COLO668 (cell line): ENCODE measurements at regions not wholly inside any gene's neighbourhood (a gene's known extent, or its start where the extent isn't known, plus 50 kb on each side); places are given as distances from the start of the nearest gene placed in this dataset.
A peak's percentile ranks its signal among the peaks of the same experiment; 100 is the strongest.

ENCODE experiments used
- DNase-seq: peaks from one replicate; lab custom pipeline; 2025; ENCODE audit not compliant: unreplicated experiment; lab: John Stamatoyannopoulos, UW

DNA sequence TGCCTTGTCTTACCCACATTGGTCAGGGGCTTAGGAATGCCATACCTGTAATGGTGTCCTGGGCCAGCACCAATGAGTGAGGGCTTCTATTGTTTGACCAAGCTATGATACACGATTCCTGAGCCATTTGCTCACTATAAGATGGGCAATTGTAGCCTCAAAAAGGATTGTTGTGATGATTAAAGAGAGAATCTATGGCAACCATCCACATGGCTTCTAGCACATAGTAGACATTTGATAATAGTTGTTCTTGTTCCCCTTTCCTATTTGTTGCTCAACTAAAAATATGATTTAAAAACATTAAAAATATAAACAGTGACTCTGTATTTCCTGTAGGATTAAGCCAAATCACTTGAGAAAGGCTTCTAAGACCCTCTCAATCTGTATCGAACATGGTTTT lies 366.1 kb downstream of the PCNX1 start:
- no peak for DNase-seq

DNA sequence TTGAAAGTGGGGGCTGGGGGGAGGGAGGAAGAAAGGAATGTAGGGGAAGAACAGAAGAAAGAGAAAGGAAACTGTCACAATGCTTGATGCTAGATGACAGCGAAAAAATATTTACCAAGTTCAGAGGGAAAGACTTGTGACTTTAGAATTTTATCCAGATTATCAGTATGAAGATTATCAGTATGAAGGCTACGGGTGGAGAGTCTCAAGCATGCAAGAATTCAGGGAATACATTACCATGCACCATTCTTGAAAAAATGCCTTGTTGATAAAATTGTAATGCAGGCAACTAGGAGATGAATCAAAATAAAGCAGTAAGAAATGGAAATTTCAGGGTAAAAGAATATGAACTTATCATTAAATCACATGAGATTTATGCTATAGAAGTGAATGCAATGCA lies 376.8 kb downstream of the PCNX1 start:
- DNase-seq: no peak

DNA sequence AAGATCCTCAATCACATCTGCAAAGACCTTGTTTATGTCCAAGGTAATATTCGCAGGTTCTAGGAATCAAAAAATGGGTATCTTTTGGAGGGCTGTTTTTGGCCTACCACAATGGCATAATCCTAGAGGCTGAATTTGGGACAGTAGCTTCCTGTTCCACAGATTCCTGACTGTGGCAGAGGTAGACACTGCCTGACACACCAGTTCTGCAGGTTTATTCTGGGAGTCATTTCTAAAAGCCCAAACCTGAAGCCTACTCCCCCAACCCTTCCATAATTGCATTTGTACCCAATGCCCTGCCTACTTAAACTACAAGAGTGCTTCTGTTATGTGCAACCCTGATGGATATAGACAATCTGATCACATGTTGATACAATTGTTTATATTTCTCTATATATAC lies 378.9 kb downstream of the PCNX1 start:
- DNase-seq: no peak

DNA sequence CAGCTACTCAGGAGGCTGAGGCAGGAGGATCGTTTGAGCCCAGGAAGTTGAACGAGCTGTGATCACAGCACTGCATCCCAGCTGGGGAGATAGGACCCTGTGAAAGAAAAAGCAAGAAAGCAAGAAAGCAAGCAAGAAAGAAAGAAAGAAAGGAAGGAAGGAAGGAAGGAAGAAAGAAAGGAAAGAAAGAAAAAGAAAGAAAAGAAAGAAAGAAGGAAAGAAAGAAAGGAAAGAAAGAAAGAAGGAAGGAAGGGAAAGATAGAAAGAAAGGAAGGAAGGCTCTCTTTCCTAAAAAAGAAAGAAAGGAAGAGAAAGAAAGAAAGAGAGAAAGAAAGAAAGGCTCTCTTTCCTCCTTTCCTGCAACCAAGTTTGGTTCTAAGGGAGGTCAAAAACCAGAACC lies 380.3 kb downstream of the PCNX1 start:
- DNase-seq: no peak

DNA sequence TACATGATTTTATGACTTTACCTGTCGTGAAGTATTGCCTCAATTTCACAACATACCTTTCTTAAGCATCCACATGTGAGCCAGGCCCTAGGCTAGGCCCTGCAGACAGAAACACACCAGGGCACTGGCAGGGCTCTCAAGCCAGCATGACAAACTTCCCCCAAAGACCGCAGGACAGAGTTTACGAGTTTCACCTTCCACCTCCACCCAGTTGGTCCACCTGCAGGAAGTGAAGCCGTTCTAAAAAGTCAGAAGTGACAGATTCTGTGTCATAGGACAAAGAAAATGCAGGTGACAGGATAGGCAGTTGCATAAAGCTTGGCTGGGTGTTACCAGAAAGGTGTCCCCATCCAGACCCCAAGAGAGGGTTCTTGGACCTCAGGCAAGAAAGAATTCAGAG lies 382.3 kb downstream of the PCNX1 start:
- DNase-seq: no peak

DNA sequence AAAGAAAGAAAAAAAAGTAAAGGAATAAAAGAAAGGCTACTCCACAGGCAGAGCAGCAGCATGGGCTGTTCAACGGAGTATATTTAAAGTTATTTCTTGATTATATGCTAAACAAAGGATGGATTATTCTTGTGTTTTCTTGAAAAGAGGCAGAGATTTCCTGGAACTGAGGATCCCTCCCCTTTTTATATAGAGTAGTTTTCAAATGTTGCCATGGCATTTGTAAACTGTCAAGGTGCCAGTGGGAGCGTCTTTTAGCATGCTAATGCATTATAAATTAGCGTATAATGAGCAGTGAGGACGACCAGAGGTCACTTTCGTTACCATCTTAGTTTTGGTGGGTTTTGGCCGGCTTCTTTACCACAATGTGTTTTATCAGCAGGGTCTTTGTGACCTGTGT lies 383.0 kb downstream of the PCNX1 start:
- no peak for DNase-seq

DNA sequence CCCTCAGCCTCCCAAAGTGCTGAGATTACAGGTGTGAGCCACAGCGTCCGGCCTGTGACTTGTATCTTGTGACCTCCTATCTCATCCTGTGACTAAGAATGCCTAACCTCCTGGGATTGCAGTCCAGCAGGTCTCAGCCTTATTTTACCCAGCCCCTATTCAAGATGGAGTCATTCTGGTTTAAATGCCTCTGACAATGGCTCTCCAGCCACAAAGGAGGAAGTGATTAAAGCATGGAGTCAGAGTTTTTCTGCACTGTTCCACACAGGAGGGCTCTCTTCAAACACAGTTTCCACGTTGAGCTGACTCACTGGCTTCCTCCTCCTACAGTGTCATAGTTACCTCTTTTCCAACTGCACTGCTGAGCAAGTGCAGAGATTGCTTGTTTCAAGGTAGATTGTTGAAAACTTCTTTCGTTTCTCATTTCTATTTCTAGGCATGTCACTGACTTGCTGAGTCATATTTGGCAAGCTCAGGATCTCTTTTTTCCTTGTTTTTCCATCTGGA lies 383.8 kb downstream of the PCNX1 start:
- no peak for DNase-seq

DNA sequence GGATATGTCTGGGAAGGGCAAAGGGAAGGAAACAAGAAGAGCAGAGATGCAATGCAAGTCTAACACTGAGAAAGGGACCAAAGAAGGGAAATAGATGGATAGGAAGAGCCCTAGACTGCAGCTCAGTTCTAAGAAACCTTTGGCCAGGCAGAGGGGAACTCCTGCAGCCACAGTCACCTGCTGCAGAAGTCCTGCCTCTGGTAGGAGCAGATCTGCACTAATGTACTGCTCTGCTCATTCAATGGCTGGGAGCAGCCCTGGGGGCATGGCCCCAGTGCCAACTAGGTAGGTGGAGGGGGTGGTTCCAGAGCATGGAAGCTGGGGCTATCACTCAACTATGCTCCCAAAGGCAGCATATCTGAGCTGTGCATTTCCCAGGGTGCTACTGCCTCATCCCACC lies 388.9 kb downstream of the PCNX1 start:
- DNase-seq: no peak

DNA sequence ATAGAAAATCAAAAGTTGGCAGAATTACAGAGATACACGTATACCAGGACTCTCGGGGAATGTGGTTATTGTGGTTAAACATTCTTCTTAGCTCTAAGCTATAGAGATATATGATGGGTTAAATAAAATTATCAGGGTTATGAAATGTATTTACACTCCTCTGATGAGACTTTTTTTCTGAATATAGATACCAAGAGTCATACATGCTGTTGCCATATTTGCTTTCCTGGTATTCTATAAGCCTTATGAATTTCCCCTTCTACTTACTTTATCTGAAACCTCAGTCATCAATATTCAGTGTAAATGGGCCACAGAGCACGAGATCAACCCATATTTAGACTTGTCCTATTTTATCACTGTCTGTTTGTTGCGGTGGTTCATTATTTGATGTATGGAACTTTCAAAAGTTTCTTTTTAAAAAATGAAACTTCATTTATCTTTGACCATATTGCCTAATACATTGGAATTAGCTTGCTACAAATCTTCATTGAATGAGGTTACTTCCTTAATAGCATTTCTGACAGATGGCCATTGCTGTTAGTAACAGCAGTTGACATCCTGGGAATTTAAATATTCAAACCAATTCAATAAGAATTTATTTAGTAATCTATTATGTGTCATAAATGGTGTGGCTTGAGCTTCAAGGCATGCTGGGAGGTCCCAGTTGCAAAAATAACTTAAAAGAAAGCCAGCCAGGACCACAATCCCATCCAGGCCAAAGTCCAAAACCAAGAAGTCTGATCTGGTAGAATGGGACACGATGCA lies 393.5 kb downstream of the PCNX1 start:
- no peak for DNase-seq

DNA sequence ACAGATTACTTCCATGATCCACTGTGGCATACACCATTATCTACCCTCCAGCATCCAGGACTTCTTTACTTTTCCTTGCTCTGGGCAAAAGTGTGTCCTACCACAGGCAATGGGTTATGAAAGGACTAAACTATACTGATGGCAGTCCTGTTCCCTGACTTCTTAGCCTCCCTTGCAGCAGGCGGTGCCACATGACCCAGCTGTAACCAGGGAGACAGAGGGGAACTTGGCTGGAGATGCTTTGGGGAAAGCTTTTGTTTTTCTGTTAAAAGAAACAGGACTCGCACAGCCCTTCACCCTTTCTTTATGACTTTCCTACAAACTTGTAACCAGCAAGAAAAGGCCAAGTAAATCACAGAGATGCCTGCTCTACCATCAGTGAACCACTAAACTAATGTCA lies 394.4 kb downstream of the PCNX1 start:
- no peak for DNase-seq

DNA sequence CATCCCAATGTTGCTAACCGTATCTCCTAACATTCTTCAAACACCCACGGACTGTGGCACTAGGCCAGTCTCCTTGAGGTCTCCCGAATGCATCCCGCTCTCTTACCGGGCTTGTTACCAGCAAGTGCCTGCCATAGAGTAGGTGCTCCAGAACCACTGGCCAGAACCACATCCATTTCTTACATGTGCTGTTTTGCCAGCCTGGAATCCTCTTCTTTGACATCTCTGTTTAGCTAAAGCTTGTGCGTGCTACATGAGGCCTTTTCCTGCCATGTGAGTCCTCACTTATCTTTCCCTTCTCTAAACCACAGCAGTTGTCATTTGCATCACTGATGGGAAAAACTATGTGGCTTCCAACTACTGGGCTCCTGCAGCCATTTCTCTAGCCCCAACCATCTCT lies 397.4 kb downstream of the PCNX1 start:
- no peak for DNase-seq

DNA sequence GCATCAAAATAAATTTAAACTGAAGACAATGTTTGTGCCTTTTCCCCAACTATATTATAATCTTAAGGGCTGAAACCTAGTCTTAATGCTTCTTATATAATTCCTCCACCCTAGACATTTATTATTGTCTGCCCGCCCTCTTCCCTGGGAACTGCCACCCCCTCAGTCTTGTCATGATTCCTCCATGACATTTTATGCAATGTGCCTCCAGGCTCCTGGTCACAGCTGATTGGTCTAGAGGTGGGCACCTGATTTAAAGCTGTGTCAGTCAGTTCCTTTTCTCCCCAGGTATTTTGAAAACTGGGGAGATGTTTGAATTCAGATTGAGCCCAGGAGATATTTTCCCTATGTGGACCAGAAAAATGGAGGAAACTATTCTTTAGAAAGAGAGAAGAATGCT lies 401.4 kb downstream of the PCNX1 start:
- no peak for DNase-seq

DNA sequence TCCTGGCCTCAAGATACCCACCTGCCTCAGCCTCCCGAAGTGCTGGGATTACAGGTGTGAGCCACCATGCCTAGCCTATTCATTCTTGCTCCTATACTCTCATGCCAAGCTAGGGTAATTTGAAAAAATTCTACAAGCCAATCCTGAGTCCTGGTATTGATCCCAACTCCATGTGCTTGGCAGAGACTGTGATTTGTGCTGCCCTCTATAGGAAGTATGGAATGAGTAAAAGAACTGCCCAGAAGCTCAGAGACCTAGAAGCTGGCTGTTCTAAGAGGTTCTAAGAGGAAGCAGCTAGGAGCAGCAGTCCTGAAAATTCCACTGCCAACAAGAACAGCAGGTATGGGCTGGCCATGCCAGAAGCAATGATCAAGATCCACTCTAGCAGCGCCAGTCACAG lies 402.5 kb downstream of the PCNX1 start:
- no peak for DNase-seq

DNA sequence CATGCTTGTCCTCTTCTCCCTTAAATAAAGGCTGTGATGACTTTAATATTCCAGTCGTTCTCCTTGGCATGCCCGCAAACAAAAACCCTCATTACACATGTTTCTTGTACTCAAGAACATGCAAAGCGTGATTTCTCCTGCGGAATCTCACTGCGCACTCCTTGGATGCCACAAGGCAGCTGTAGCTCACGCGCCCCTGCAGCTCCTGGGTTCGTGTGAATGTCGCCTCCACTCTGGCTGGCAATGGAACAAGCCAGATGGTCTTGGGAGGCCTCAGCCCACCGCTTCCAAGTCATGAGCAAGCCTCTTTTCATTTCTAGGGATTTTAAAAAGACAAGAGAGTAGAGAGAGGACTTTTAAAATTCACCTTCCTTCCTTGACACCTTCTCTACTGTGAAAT lies 403.8 kb downstream of the PCNX1 start:
- no peak for DNase-seq

DNA sequence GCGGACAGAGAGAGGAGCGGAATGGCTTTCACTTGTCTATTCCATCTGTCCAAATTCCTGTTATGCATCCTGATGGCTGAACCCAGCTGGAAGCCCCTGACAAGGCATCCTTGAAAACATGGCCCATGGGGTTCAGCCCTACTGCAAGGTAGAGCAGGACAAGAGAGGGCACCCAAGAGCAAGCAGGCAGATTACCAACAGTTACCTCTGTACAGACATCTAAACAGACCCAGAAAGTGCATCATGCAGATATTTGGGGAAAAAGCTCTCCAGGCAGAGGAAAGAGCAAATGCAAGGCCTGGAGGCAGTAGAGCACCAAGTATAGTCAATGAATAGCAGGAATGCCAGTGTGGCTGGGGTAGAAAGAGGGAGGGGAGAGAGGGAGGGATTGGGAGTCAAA lies 407.5 kb downstream of the PCNX1 start:
- DNase-seq: no peak

DNA sequence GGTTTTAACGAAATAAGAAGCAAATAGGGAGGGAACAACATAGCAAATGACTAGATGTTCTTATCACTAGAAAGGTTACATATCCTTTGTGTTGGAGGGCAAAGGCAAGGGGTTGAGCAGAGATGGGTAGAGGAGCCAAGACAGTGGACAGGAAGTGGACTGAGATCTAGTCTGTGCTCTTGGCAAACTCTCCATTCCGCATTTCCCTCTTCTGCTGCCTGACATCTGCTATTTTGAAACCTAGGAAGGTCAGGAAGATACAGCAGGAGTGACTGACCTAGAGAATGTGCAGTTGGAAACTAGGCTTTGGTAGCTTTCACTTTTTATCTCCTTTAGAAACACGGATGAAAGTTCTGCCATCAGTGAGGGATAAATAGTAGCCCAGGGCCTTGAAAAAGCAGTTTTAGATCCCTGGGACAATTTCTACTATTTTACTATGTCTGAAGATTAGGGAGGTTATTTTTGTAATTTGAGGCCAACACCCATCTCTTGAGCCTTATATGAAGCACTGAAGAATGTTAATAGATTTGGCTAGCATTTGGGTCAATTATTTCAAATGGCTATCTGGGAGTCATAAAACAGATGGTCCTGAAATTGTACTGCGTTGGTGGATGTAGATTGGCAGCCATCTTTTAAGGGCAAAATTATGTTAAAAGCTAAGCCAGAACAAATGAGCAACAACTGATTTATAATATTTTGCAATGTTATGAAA lies 410.3 kb downstream of the PCNX1 start:
- no peak for DNase-seq

DNA sequence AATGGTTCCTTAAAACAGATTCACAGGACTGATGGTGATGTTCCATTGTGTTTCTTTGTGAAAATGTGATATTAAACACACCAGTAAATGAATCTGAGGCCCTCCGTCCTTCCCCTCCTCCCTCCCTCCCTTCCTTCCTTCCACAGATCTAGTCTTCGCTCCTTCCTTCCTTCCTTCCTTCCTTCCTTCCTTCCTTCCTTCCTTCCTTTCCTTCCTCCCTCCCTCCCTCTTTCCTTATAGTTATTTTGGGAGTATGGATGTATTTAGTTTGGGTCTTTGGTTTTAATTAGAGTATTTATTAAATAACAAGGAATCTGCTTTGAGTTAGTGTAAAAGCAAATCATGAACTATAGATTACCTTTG lies 410.8 kb downstream of the PCNX1 start:
- DNase-seq: no peak

DNA sequence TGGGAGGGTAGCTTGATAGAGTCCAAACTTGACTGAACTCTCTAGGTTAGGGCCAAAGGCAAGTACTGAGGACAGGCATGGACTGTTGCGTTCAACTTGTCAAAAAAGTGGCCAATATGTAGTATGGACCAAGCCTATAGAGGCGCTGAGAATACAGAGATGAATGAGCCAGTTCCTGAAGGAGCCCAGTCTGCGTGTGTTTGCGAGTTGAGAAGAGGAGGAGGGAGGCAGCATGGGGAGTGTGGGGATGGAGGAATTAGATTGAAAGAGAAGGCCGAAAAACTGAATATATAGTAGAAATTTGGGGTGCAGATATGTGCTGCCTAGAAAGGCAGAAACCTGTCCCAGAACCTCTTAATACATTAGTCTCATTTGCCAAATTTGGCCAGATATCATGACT lies 412.4 kb downstream of the PCNX1 start:
- DNase-seq: peak; percentile 26

DNA sequence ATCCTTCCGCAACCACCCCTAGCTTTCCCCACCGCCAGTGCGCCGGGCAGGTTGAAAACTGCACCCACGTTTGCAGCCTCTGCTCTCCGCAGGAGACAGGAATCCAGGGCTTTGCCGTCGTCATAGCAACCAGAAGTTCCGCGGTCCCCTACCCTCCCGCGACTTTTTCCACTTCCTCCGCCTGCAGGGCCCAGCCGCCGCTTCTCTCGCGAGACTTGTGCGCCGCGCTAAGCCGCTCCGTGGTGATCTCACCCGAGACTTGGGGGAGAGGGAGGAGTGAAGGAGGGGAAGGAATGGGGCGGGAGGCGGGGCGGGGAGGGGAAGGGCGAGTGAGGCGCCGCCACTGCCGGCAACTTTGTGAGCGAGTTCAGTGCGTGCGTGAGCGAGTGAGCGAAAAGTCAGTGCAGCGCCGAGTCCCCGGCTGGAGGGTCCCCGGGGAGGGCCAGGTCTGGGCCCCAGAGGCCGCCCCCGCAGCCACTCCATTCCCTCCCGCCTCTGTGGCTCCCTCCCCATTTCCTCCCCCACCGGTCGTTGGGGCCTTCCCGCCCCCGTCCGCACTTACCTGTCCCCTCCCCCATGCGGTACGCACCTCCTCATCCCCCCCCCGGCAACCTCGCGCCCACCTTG lies 413.0 kb downstream of the PCNX1 start, which contains the start of gene SIPA1L1:
TSS of gene SIPA1L1 (plus strand) at position 370 of the 627 bp plus-strand sequence.
- peak; percentile 98 for DNase-seq

DNA sequence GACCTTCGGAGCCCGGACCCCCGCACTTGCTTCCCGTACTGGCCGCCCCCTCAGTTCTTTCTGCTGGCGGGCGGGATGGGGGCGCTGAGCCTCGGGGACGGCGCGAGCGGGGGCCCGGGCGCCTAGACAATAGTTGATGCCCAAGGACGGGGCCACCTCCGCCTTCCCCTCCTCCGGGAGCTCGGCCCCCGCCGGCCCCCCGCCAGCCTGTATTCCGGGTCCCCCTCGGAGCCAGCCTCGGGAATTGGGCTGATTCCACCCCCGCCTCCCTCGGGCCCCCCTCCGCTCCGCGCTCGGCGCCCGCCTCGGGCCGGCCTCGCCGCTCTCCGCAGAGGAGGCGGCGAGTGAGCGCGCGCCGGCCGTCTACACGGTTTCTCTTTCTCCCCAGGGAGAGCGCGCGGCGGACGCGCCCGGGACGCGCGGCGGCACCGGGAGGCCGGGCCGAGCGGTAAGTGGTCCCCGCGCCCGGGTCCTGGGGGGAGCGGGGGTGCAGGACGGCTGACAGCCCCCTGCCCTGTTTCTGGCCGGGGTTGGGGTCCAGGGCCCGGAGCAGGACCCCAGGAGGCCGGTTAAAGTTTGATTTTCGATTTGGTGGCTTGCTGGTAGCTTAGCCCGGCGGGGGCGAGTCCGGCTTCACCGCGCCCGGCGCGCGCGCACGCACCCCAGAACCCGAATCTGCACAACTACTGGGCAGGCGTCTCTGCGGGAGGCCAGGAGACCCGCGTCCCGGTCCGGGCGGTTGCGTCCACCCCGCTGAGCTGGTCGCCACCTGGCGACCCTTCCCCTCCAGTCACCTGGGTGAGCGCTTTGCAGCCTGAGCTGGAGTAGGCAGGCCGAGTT lies 413.7 kb downstream of the PCNX1 start:
- DNase-seq: peak; percentile 85
